Testis (tissue), 2 donors: ENCODE measurements at regions not wholly inside any gene's neighbourhood (a gene's known extent, or its start where the extent isn't known, plus 50 kb on each side); places are given as distances from the start of the nearest gene placed in this dataset.

Experiments used
- POLR2A ChIP-seq: fragments of 450-650 bp; IDR thresholded peaks from one replicate; pipeline ENCODE4 v1.6.1; 2017; ENCODE audit warnings: antibody characterized with exemption, mild to moderate bottlenecking, moderate library complexity
- TF ChIP-seq, protein P1 (sequence below), 3 experiments: fragments of 450-650 bp in 2 of 3; fragments of 200-600 bp in 1 of 3; sonication (generic) in 1 of 3; IDR thresholded peaks; one replicate each; pipeline ENCODE4 v1.5.1; 2016 to 2019; ENCODE audit warnings: antibody characterized with exemption in 3 of 3, mild to moderate bottlenecking in 2 of 3, moderate library complexity in 1 of 3

GRCh38 chr6:154602708-154603107 is 92.2 kb upstream of the CNKSR3 start:
- TF ChIP-seq, protein P1, sequence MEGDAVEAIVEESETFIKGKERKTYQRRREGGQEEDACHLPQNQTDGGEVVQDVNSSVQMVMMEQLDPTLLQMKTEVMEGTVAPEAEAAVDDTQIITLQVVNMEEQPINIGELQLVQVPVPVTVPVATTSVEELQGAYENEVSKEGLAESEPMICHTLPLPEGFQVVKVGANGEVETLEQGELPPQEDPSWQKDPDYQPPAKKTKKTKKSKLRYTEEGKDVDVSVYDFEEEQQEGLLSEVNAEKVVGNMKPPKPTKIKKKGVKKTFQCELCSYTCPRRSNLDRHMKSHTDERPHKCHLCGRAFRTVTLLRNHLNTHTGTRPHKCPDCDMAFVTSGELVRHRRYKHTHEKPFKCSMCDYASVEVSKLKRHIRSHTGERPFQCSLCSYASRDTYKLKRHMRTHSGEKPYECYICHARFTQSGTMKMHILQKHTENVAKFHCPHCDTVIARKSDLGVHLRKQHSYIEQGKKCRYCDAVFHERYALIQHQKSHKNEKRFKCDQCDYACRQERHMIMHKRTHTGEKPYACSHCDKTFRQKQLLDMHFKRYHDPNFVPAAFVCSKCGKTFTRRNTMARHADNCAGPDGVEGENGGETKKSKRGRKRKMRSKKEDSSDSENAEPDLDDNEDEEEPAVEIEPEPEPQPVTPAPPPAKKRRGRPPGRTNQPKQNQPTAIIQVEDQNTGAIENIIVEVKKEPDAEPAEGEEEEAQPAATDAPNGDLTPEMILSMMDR (IDR thresholded peaks at IDR 0.05) = no peak
- no peak for TF ChIP-seq POLR2A
